DOHH2 (cell line): ENCODE measurements at regions not wholly inside any gene's neighbourhood (a gene's known extent, or its start where the extent isn't known, plus 50 kb on each side); places are given as distances from the start of the nearest gene placed in this dataset.

Source experiments
- H3F3A ChIP-seq: fragments of 200-600 bp; sonication (generic), shearing (Covaris generic); 2 replicates; pipeline ENCODE4 v1.6.0; 2016; ENCODE audit warnings: antibody characterized with exemption, mild to moderate bottlenecking; ENCODE audit not compliant: control insufficient read depth, insufficient read depth
- H3K27ac ChIP-seq: fragments of 200-600 bp; sonication (generic); 2 replicates; pipeline ENCODE4 v1.5.1; 2014; ENCODE audit warnings: low read depth, mild to moderate bottlenecking, low read length, moderate library complexity
- H3K27me3 ChIP-seq: fragments of 200-600 bp; sonication (generic); 2 replicates; pipeline ENCODE4 v1.6.1; 2014; ENCODE audit warnings: mild to moderate bottlenecking, low read length, mixed read lengths; ENCODE audit not compliant: control insufficient read depth
- H3K36me3 ChIP-seq: fragments of 200-600 bp; sonication (generic); 2 replicates; pipeline ENCODE4 v1.6.1; 2014; ENCODE audit warnings: mild to moderate bottlenecking, low read length, moderate library complexity, mixed read lengths; ENCODE audit not compliant: control insufficient read depth
- H3K4me1 ChIP-seq: fragments of 200-600 bp; sonication (generic); 2 replicates; pipeline ENCODE4 v1.6.1; 2014; ENCODE audit warnings: mild to moderate bottlenecking, low read length, mixed read lengths; ENCODE audit not compliant: control insufficient read depth
- H3K4me2 ChIP-seq: fragments of 200-600 bp; sonication (generic); 2 replicates; pipeline ENCODE4 v1.6.0; 2014; ENCODE audit warnings: mild to moderate bottlenecking, low read length, moderate library complexity
- H3K4me3 ChIP-seq: fragments of 200-600 bp; sonication (generic); 2 replicates; pipeline ENCODE4 v1.5.1; 2014; ENCODE audit warnings: mild to moderate bottlenecking, low read length, mixed read lengths
- H3K79me2 ChIP-seq: fragments of 200-600 bp; sonication (generic); 2 replicates; pipeline ENCODE4 v1.6.1; 2014; ENCODE audit warnings: mild to moderate bottlenecking, low read length, mixed read lengths; ENCODE audit not compliant: control insufficient read depth
- H3K9me2 ChIP-seq: fragments of 200-600 bp; sonication (generic); replicated peaks from 2 replicates; pipeline ENCODE4 v1.6.1; 2014; ENCODE audit warnings: mild to moderate bottlenecking, low read length, mixed read lengths; ENCODE audit not compliant: control insufficient read depth
- H3K9me3 ChIP-seq: fragments of 200-600 bp; sonication (generic); 2 replicates; pipeline ENCODE4 v1.6.1; 2014; ENCODE audit warnings: antibody characterized with exemption, low read length, mixed read lengths; ENCODE audit not compliant: control insufficient read depth, insufficient read depth
- H4K20me1 ChIP-seq: fragments of 200-600 bp; sonication (generic); 2 replicates; pipeline ENCODE4 v1.6.0; 2014; ENCODE audit warnings: low read depth, mild to moderate bottlenecking, antibody characterized with exemption, low read length, moderate library complexity; ENCODE audit not compliant: control insufficient read depth, insufficient read depth
- EZH2phosphoT487 ChIP-seq: fragments of 200-600 bp; sonication (generic); IDR thresholded peaks from 2 replicates; pipeline ENCODE4 v1.6.1; 2017; ENCODE audit warnings: borderline replicate concordance, mild to moderate bottlenecking, antibody characterized with exemption, low read length, moderate library complexity, mixed read lengths
- TF ChIP-seq, protein P1 (sequence below): fragments of 200-600 bp; sonication (generic); IDR thresholded peaks from one replicate; pipeline ENCODE4 v1.5.1; 2014; ENCODE audit warnings: antibody characterized with exemption, mild to moderate bottlenecking, low read depth, low read length; ENCODE audit not compliant: poor library complexity, severe bottlenecking

DNA sequence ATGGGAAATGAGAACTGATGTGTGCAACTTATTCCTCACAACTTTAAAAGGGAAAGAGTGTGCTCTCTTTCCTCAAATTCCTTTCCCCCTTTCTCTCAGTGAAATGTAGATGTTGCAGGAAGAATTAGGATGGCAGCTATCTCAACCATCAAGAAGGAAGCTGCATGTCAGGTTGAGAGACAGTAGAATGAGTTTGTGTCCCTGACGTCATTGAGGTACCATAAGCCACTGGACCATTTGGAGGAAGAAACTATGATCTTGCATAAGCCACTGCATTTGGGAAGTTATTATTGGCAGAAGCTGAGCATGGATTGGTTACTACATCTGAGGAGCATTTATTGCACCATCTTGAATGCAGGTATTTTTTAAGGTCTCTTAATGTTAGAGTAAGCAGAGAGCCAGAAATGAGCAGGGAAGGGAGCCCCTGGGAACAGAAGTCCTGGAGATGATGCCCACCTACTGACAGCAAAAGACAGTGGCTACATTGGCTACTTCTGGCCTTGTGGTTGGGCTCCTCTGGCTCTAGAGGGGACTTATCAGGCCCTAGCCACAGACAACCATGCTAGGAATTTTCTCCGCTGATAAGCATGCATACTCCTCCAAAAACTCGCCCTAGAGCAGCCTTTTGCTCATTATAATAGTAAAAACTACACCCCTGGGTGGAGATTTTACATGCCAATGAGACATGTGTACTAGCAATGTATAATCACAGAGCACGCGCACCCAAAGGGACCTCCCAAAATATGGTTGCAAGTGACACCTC lies 249.0 kb upstream of the SALL1 start:
- no peak overlapping the region for H3K4me3 ChIP-seq
- H3K27ac ChIP-seq = no peak overlapping the region
- H3K9me2 ChIP-seq = no peaks in the 10 kb centered on the region
- no peaks in the 10 kb centered on the region for H3F3A ChIP-seq
- H3K27me3 ChIP-seq = no peaks in the 10 kb centered on the region
- no peaks in the 10 kb centered on the region for H3K36me3 ChIP-seq
- no peaks in the 10 kb centered on the region for H3K79me2 ChIP-seq
- H4K20me1 ChIP-seq = no peaks in the 10 kb centered on the region
- TF ChIP-seq, protein P1, sequence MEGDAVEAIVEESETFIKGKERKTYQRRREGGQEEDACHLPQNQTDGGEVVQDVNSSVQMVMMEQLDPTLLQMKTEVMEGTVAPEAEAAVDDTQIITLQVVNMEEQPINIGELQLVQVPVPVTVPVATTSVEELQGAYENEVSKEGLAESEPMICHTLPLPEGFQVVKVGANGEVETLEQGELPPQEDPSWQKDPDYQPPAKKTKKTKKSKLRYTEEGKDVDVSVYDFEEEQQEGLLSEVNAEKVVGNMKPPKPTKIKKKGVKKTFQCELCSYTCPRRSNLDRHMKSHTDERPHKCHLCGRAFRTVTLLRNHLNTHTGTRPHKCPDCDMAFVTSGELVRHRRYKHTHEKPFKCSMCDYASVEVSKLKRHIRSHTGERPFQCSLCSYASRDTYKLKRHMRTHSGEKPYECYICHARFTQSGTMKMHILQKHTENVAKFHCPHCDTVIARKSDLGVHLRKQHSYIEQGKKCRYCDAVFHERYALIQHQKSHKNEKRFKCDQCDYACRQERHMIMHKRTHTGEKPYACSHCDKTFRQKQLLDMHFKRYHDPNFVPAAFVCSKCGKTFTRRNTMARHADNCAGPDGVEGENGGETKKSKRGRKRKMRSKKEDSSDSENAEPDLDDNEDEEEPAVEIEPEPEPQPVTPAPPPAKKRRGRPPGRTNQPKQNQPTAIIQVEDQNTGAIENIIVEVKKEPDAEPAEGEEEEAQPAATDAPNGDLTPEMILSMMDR = no peak
- no peak for TF ChIP-seq EZH2phosphoT487
- no peaks in the 10 kb centered on the region for H3K4me1 ChIP-seq
- no peaks in the 10 kb centered on the region for H3K9me3 ChIP-seq
- H3K4me2 ChIP-seq = no peak overlapping the region

DNA sequence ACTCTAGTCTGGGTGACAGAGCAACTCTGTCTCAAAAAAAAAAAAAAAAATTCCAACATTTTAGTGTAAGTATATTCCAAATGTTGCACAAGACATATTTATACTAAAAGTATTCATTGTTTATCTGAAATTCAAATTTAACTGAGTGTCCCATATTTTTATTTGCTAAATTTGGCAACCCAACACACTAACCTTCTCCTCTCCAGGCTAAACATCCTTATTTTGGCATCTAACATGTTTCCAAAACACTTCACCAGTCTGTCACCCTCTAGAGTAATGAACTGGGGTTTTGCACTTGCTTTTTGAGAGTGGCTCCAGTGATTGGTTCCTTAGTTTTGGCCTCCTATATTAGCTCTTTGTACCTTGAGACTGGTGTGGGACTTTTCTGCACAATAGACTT lies 243.4 kb upstream of the SALL1 start:
- no peaks in the 10 kb centered on the region for H3K9me3 ChIP-seq
- no peaks in the 10 kb centered on the region for H3K79me2 ChIP-seq
- H4K20me1 ChIP-seq = no peaks in the 10 kb centered on the region
- TF ChIP-seq, protein P1 = no peak
- no peak for TF ChIP-seq EZH2phosphoT487
- H3K4me2 ChIP-seq = no peak overlapping the region
- no peaks in the 10 kb centered on the region for H3K27me3 ChIP-seq
- no peaks in the 10 kb centered on the region for H3K36me3 ChIP-seq
- H3K27ac ChIP-seq = no peak overlapping the region
- H3K4me3 ChIP-seq = no peak overlapping the region
- H3F3A ChIP-seq = no peaks in the 10 kb centered on the region
- no peaks in the 10 kb centered on the region for H3K9me2 ChIP-seq
- no peaks in the 10 kb centered on the region for H3K4me1 ChIP-seq

DNA sequence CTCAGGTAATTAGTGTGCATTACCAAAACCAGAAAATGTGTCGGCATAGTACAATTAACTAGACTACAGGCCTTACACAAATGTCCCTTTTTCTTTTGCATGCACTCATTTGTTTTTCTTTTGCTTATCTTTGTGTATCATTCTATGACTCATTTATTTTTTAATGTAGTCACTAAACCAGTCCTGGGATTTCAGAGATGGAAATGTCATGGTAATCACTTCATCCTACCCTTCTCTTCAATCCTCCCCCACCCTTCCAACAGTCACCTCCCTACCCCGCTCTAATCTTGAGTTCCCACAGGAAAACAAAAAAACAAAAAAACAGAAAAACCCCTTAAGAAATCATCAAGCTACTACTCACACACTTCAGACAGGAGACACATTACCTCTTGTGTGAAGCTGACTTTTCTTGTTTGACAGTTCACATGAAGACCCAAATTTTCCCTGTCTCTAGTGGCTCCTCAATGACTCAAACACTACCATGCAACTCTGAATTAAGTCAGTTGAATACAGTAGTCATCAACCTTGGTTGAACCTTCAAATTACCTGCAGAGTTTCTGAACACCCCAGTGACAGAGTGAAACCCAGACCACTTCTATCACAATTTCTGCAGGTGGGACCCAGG lies 242.4 kb upstream of the SALL1 start:
- Histone ChIP-seq H3K4me3 (no peak overlapping the region), H3K4me2 (no peak overlapping the region)

More for the DNA sequence above, 242.4 kb upstream of the SALL1 start:
- no peaks in the 10 kb centered on the region for H3K27me3 ChIP-seq
- no peaks in the 10 kb centered on the region for H4K20me1 ChIP-seq
- no peaks in the 10 kb centered on the region for H3F3A ChIP-seq
- H3K79me2 ChIP-seq = no peaks in the 10 kb centered on the region
- H3K36me3 ChIP-seq = no peaks in the 10 kb centered on the region
- TF ChIP-seq EZH2phosphoT487 = no peak
- TF ChIP-seq, protein P1 = no peak
- no peaks in the 10 kb centered on the region for H3K9me3 ChIP-seq
- no peak overlapping the region for H3K27ac ChIP-seq
- H3K9me2 ChIP-seq = no peaks in the 10 kb centered on the region
- H3K4me1 ChIP-seq = no peaks in the 10 kb centered on the region
